Upper lobe of left lung (tissue), 4 donors: ENCODE measurements at regions not wholly inside any gene's neighbourhood (a gene's known extent, or its start where the extent isn't known, plus 50 kb on each side); places are given as distances from the start of the nearest gene placed in this dataset.

ENCODE experiments used
- CTCF ChIP-seq, 6 experiments: fragments of 450-650 bp in 4 of 6; fragments of 200-600 bp in 2 of 6; sonication (generic) in 2 of 6; IDR thresholded peaks; one replicate each; pipeline ENCODE4 v1.5.1; 2016 to 2019; ENCODE audit warnings: antibody characterized with exemption in 6 of 6
- POLR2A ChIP-seq, 4 donors: fragments of 450-650 bp; IDR thresholded peaks; one replicate each; pipeline ENCODE4 v1.5.1; 2016 to 2017; ENCODE audit warnings: antibody characterized with exemption in 4 of 4, mild to moderate bottlenecking in 2 of 4

GRCh38 chr11:87675993-87676392 is 499.2 kb downstream of the RAB38 start:
- TF ChIP-seq CTCF (IDR thresholded peaks at IDR 0.05) (no peak), POLR2A (IDR thresholded peaks at IDR 0.05) (no peak)
